ENCODE measurements at regions not wholly inside any gene's neighbourhood (a gene's known extent, or its start where the extent isn't known, plus 50 kb on each side); places are given as distances from the start of the nearest gene placed in this dataset.

DNA sequence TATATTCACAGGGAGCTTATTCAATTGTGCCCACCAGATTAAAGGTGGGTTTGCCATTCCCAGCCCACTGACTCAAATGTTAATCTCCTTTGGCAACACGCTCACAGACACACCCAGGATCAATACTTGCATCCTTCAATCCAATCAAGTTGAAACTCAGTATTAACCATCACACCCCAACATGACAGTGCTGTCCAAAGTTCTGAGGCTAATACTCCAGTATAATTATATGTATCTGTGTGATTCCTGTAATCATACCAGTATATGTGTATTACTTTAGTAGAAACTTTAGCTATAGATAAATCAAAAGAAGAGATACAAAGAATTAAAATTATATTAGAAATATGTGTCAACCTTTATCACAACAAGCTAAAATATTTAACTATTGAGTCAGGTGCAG lies 1166.0 kb downstream of the ZPLD1 start:
- no peak for TF ChIP-seq GATA2 (IDR thresholded peaks at IDR 0.05; ENCODE audit: low read depth, low read length)
- no peak for TF ChIP-seq GATA3 (IDR thresholded peaks at IDR 0.05; ENCODE audit: low read depth, low read length)
